Endodermal cell (in vitro differentiated cells): ENCODE measurements at regions not wholly inside any gene's neighbourhood (a gene's known extent, or its start where the extent isn't known, plus 50 kb on each side); places are given as distances from the start of the nearest gene placed in this dataset.

Experiments
- DNase-seq: peaks from one replicate; pipeline ENCODE4 v3.0.0-alpha.2; 2017
- H3K27ac ChIP-seq: 2 replicates; pipeline ENCODE4 v1.5.1; 2013; ENCODE audit warnings: mild to moderate bottlenecking, low read depth, low read length, moderate library complexity
- H3K27me3 ChIP-seq: 2 replicates; pipeline ENCODE4 v1.6.1; 2013; ENCODE audit warnings: mild to moderate bottlenecking, low read length, moderate library complexity; ENCODE audit not compliant: insufficient read depth, control insufficient read depth, poor library complexity, severe bottlenecking
- H3K36me3 ChIP-seq: 2 replicates; pipeline ENCODE4 v1.7.0; 2013; ENCODE audit warnings: mild to moderate bottlenecking, low read length, moderate library complexity; ENCODE audit not compliant: control insufficient read depth, insufficient read depth
- H3K4me1 ChIP-seq: one replicate; pipeline ENCODE4 v1.7.0; 2013; ENCODE audit warnings: low read length; ENCODE audit not compliant: control insufficient read depth, insufficient read depth
- H3K4me3 ChIP-seq: 2 replicates; pipeline ENCODE4 v1.5.1; 2013; ENCODE audit warnings: mild to moderate bottlenecking, low read length, moderate library complexity
- H3K9ac ChIP-seq: 2 replicates; pipeline ENCODE4 v1.6.1; 2013; ENCODE audit warnings: mild to moderate bottlenecking, low read length, moderate library complexity; ENCODE audit not compliant: poor library complexity, severe bottlenecking; ENCODE audit errors: extremely low read depth
- H3K9me3 ChIP-seq: 2 replicates; pipeline ENCODE4 v1.6.1; 2013; ENCODE audit warnings: mild to moderate bottlenecking, low read length, moderate library complexity; ENCODE audit not compliant: control insufficient read depth
- H3K27ac Mint-ChIP-seq: 2 replicates; pipeline ENCODE4 v1.8.0; 2020; ENCODE audit warnings: mixed read lengths
- H3K27me3 Mint-ChIP-seq: 2 replicates; pipeline ENCODE4 v1.8.0; 2021; ENCODE audit warnings: mild to moderate bottlenecking, mixed read lengths; ENCODE audit not compliant: insufficient read depth
- H3K36me3 Mint-ChIP-seq: 2 replicates; pipeline ENCODE4 v1.8.0; 2020; ENCODE audit warnings: low read depth, mixed read lengths
- H3K4me1 Mint-ChIP-seq: 2 replicates; pipeline ENCODE4 v1.8.0; 2020; ENCODE audit warnings: mixed read lengths
- H3K4me3 Mint-ChIP-seq: 2 replicates; pipeline ENCODE4 v1.8.0; 2020; ENCODE audit warnings: mild to moderate bottlenecking, moderate library complexity, mixed read lengths
- H3K9me3 Mint-ChIP-seq: 2 replicates; pipeline ENCODE4 v1.8.0; 2020; ENCODE audit warnings: mild to moderate bottlenecking, mixed read lengths
- WGBS, 2 experiments: methylation state at CpG; one replicate each; pipeline versions ENCODE4 v1.1.5 to v1.1.7; 2013; ENCODE audit warnings: missing lambda C conversion rate in 2 of 2, mixed read lengths in 1 of 2; ENCODE audit not compliant: insufficient coverage in 1 of 2, insufficient read length in 1 of 2; 5-methylcytosine and 5-hydroxymethylcytosine counted together
- TF ChIP-seq, protein P1 (sequence below): fragments of 200-600 bp; sonication (generic); conservative IDR thresholded peaks from 2 replicates; pipeline ENCODE4 v1.5.0; 2021; ENCODE audit warnings: antibody characterized with exemption, mild to moderate bottlenecking

DNA sequence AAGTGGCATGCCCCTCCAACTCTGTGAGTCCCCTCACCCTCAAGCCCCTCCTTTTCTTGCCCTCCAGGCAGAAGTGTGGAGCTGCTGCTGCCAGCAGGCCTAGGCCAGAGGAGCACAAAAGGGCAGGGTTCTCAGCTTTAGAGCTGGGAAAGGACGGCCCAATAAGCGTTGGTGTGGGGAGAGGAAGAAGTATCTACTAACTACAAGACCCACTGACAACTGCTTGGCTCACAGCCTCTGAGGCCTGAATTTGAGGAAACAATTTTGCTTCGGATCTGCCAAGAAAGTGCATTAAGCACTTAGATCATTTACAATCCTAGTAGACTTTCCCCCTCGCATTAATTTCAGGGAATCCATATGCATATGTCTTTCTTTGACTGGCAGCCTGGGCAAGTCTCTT, 179.4 kb downstream of the SNX18 start:
- H3K4me1 ChIP-seq, result no peaks in the 10 kb centered on the region
- H3K4me1 Mint-ChIP-seq, result peaks cover 3% of the 10 kb centered on the region
- DNase-seq, result no peak
- TF ChIP-seq, protein P1, sequence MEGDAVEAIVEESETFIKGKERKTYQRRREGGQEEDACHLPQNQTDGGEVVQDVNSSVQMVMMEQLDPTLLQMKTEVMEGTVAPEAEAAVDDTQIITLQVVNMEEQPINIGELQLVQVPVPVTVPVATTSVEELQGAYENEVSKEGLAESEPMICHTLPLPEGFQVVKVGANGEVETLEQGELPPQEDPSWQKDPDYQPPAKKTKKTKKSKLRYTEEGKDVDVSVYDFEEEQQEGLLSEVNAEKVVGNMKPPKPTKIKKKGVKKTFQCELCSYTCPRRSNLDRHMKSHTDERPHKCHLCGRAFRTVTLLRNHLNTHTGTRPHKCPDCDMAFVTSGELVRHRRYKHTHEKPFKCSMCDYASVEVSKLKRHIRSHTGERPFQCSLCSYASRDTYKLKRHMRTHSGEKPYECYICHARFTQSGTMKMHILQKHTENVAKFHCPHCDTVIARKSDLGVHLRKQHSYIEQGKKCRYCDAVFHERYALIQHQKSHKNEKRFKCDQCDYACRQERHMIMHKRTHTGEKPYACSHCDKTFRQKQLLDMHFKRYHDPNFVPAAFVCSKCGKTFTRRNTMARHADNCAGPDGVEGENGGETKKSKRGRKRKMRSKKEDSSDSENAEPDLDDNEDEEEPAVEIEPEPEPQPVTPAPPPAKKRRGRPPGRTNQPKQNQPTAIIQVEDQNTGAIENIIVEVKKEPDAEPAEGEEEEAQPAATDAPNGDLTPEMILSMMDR, result no peak
- H3K4me3 Mint-ChIP-seq, result no peak overlapping the region
- H3K27me3 ChIP-seq, result no peaks in the 10 kb centered on the region
- H3K4me3 ChIP-seq, result no peak overlapping the region
- H3K36me3 Mint-ChIP-seq, result no peaks in the 10 kb centered on the region
- H3K9me3 Mint-ChIP-seq, result no peaks in the 10 kb centered on the region
- no peaks in the 10 kb centered on the region for H3K36me3 ChIP-seq
- H3K9me3 ChIP-seq, result no peaks in the 10 kb centered on the region
- H3K27me3 Mint-ChIP-seq, result no peaks in the 10 kb centered on the region
- H3K9ac ChIP-seq, result no peak overlapping the region
- no peak overlapping the region for H3K27ac Mint-ChIP-seq
- 77 to 87% methylated on average over 4 of the region's 4 CpGs for WGBS, 2 experiments
- no peak overlapping the region for H3K27ac ChIP-seq

DNA sequence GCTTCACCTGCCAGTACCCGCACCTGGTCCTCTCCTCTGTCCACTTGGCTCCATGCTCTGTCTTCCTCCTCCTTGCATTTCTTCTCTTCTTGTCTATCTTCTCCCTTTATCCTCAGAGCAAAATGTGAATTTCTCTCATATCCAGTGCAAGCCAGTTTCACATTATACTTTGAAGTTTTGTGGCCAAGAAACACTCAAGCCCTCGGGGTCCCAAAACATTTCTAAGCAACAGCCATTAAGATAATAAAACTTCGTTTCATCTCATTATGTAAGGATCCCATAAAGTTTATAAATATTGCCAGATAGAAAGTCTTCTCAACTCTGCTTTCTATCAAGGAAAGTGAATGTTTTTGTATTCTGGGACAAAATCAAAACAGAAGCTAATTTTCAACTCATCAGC, 178.8 kb downstream of the SNX18 start:
- no peak overlapping the region for H3K27ac ChIP-seq
- 86 to 94% methylated on average over 2 to 3 of the region's 3 CpGs for WGBS, 2 experiments
- no peak for DNase-seq

GRCh38 chr5:54695198-54695966, 177.8 kb downstream of the SNX18 start:
- no peak for DNase-seq
- H3K36me3 Mint-ChIP-seq, result no peaks in the 10 kb centered on the region
- peaks cover 3% of the 10 kb centered on the region for H3K4me1 Mint-ChIP-seq
- Histone ChIP-seq H3K4me1 (no peaks in the 10 kb centered on the region), H3K27ac (no peak overlapping the region), H3K36me3 (no peaks in the 10 kb centered on the region), H3K9me3 (no peaks in the 10 kb centered on the region), H3K4me3 (no peak overlapping the region), H3K27me3 (no peaks in the 10 kb centered on the region), H3K9ac (no peak overlapping the region)
- H3K27me3 Mint-ChIP-seq, result peaks cover 3% of the 10 kb centered on the region
- H3K27ac Mint-ChIP-seq, result no peak overlapping the region
- TF ChIP-seq, protein P1, result no peak
- no peaks in the 10 kb centered on the region for H3K9me3 Mint-ChIP-seq
- H3K4me3 Mint-ChIP-seq, result no peak overlapping the region
- WGBS, 2 experiments, result 92 to 100% methylated on average over 4 to 5 of the region's 5 CpGs

More for the DNA sequence above, 178.8 kb downstream of the SNX18 start:
- Mint-ChIP-seq H3K27me3 (no peaks in the 10 kb centered on the region), H3K27ac (no peak overlapping the region), H3K36me3 (no peaks in the 10 kb centered on the region), H3K4me1 (peaks cover 3% of the 10 kb centered on the region), H3K4me3 (no peak overlapping the region), H3K9me3 (no peaks in the 10 kb centered on the region)
- no peaks in the 10 kb centered on the region for H3K36me3 ChIP-seq
- H3K9me3 ChIP-seq, result no peaks in the 10 kb centered on the region
- no peak overlapping the region for H3K4me3 ChIP-seq
- no peaks in the 10 kb centered on the region for H3K27me3 ChIP-seq
- no peaks in the 10 kb centered on the region for H3K4me1 ChIP-seq
- TF ChIP-seq, protein P1, result no peak
- no peak overlapping the region for H3K9ac ChIP-seq
